GM21528 (cell line): ENCODE measurements at regions not wholly inside any gene's neighbourhood (a gene's known extent, or its start where the extent isn't known, plus 50 kb on each side); places are given as distances from the start of the nearest gene placed in this dataset.

Source experiments
- ATAC-seq: cut with Tn5 transposase; IDR thresholded peaks from one replicate; pipeline ENCODE4 v1.9.1; 2021; ENCODE audit warnings: mild to moderate bottlenecking, moderate library complexity; ENCODE audit not compliant: unreplicated experiment, low FRiP score

GRCh38 chr14:98582276-98582675 is 689.7 kb downstream of the BCL11B start:
- ATAC-seq: no peak

- ATAC-seq: no peak
These were observed 680.8 kb downstream of the BCL11B start for GRCh38 chr14:98591161-98591560.

GRCh38 chr14:98592611-98593170 is 679.3 kb downstream of the BCL11B start:
- no peak for ATAC-seq

DNA sequence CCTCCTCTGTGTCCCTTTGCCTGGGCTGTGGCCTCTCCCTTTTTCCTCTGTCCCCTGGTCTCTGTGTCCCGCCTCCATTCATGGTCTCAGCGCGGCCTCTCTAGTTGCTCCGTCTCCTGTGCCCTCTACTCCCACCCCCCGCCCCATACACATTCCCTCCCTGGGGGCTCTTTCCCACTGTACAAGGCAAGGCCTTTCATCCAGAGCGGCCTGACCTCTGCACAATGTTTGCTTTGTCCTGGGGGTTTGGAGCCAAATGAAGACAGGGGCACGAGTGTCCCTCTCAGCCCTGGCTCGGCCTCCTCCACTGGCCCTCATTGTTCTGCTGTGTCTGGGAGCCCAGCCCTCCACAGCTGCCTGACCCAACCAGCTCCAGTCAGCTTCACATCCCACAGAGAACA is 678.6 kb downstream of the BCL11B start:
- no peak for ATAC-seq

- no peak for ATAC-seq
These were observed 677.8 kb downstream of the BCL11B start for GRCh38 chr14:98594156-98594555.

- ATAC-seq: no peak
These were observed 673.4 kb downstream of the BCL11B start for GRCh38 chr14:98598576-98598975.

DNA sequence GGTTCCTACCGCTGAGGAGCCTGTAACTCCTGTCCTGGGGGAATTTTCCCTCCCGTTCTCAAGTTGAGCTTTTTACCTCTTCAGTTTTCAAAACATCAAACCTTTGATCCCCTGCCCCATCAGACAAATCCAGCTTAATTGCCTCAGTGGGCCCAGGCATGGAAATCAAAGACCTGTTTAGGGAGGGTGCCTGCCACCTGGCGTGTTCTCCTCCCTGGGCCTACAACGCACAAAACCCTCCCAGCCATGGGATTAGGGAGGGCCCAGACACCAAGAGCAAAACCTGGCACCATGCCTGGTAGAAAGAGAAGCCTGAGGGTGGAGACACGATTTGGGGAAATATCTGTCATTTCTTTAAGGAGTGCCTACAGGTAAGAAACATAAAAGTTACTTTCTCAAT is 672.9 kb downstream of the BCL11B start:
- ATAC-seq: no peak

- ATAC-seq: no peak
These were observed 669.0 kb downstream of the BCL11B start for GRCh38 chr14:98602983-98603382.

DNA sequence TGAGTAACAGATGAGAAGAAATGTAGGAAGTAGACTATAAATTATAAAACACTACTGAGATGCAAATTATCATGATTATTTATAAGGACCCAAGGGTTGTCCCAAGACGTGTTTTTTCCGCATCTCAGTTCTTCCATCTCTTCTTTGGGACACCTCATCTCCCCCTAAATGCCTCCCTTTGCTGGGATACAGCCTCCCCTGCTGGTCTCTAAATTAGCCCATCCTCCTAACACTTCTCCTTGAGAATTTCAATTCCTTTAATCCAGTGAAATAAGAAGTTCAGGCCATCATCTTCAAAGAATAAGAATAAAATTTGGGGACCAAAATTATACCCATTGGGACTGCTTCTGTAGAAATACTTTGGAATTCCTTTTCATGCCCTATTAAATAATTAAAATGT is 667.0 kb downstream of the BCL11B start:
- no peak for ATAC-seq

- no peak for ATAC-seq
These were observed 665.9 kb downstream of the BCL11B start for GRCh38 chr14:98606041-98606640.

DNA sequence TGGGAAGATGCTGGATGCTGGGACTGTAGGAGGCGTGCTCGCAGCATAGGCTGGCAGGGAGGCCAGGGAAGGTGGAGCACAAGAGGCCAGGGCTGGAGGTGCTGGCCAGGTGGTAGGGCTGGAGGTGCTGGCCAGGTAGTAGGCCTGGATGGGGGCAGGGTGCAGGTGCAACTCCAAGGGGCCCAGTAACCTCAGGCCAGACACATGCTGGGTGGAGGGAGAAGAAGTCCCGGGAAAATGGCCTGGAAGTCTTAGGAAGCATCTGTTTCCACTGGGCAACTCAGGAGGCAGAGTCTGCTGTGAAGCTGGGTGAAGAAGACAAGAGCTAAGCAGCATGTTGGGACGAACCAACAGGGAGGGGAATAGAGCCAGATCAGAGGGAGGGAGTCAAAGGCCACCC is 665.2 kb downstream of the BCL11B start:
- ATAC-seq: no peak

DNA sequence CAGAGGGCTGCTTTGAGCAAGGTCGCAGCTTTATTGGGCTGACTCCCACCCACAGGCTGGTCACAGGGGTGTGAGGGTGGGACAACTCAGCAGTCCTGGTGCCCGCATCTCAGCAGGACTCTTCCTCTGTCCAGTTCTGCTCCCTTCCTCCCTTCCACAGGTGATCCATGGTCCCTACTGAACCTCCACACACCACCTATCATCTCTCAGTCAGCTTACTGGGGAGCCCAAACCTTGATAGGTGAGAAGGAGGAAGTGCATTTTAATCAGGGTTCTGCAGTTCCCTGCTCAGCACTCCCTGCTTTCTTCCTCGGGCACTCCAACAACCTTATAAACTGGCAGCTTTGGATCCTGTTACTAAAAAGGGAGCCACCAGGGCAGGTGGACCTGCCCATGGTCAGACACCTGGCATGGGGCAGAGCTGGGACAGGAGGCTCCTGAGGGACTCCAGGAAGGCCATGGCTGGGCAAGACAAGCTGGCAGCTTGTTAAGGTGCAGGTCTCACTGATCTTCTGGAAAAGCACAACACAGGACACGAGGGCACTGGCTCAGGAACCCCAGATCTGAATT is 664.6 kb downstream of the BCL11B start:
- ATAC-seq: no peak

GRCh38 chr14:98608071-98609060 is 663.6 kb downstream of the BCL11B start:
- no peak for ATAC-seq

GRCh38 chr14:98612434-98613200 is 659.4 kb downstream of the BCL11B start:
- ATAC-seq: no peak

GRCh38 chr14:98614741-98615140 is 657.3 kb downstream of the BCL11B start:
- ATAC-seq: no peak

GRCh38 chr14:98622208-98623051 is 649.6 kb downstream of the BCL11B start:
- no peak for ATAC-seq

- ATAC-seq: no peak
These were observed 648.1 kb downstream of the BCL11B start for GRCh38 chr14:98623788-98624415.

DNA sequence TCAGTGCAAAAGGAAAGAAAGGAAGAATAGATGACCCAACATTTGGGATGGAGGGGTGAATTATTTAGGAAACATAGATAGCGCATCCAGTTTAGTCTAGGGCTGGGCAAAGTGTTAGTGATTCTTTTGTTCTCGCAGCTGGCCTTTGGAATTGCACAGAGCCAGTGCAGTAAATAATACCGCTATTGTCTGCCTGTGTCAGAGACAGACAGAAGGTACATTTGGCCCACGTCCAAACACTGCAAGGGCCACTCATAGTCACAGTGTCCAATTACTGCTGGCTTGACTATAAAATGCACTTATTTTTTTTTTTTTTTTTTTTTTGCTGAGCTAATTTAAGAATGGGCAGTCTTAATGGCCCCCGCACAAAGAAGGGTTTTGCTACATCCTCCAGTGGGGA is 638.6 kb downstream of the BCL11B start:
- ATAC-seq: no peak
